ENCODE measurements at regions not wholly inside any gene's neighbourhood (a gene's known extent, or its start where the extent isn't known, plus 50 kb on each side); places are given as distances from the start of the nearest gene placed in this dataset.

GRCh38 chrX:125977851-125978250, 188.2 kb downstream of the DCAF12L2 start:
- no peak for DNase-seq (ENCODE audit: insufficient read length, low spot score, missing footprints)
- no peak overlapping the region for H3K27ac ChIP-seq (ENCODE audit: low read depth, low read length)
- H4K20me1 ChIP-seq (ENCODE audit: insufficient read depth, low read length), result no peaks in the 10 kb centered on the region
- no peaks in the 10 kb centered on the region for H3K79me2 ChIP-seq (ENCODE audit: insufficient read depth, low read length)
- H3K27me3 ChIP-seq (ENCODE audit: insufficient read depth, low read length), result no peaks in the 10 kb centered on the region
- no peak overlapping the region for H3K4me2 ChIP-seq (ENCODE audit: insufficient read depth, low read length)
- peaks cover 4% of the 10 kb centered on the region for H3K9me3 ChIP-seq (ENCODE audit: low read depth, low read length)
- H3K4me1 ChIP-seq (ENCODE audit: insufficient read depth, low read length), result no peaks in the 10 kb centered on the region
- no peak overlapping the region for H2AFZ ChIP-seq (ENCODE audit: low read length)
- no peaks in the 10 kb centered on the region for H3K36me3 ChIP-seq (ENCODE audit: insufficient read depth, low read length)
- H3K4me3 ChIP-seq (ENCODE audit: insufficient read depth, low read length), result no peak overlapping the region
- TF ChIP-seq, protein P1, sequence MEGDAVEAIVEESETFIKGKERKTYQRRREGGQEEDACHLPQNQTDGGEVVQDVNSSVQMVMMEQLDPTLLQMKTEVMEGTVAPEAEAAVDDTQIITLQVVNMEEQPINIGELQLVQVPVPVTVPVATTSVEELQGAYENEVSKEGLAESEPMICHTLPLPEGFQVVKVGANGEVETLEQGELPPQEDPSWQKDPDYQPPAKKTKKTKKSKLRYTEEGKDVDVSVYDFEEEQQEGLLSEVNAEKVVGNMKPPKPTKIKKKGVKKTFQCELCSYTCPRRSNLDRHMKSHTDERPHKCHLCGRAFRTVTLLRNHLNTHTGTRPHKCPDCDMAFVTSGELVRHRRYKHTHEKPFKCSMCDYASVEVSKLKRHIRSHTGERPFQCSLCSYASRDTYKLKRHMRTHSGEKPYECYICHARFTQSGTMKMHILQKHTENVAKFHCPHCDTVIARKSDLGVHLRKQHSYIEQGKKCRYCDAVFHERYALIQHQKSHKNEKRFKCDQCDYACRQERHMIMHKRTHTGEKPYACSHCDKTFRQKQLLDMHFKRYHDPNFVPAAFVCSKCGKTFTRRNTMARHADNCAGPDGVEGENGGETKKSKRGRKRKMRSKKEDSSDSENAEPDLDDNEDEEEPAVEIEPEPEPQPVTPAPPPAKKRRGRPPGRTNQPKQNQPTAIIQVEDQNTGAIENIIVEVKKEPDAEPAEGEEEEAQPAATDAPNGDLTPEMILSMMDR (IDR thresholded peaks at IDR 0.05; ENCODE audit: extremely low read depth, low read depth, low read length), result no peak

- Histone ChIP-seq H3K4me3 (ENCODE audit: insufficient read depth, low read length) (no peak overlapping the region), H3K4me1 (ENCODE audit: insufficient read depth, low read length) (no peaks in the 10 kb centered on the region), H3K27ac (ENCODE audit: low read depth, low read length) (no peak overlapping the region), H3K79me2 (ENCODE audit: insufficient read depth, low read length) (no peaks in the 10 kb centered on the region), H3K27me3 (ENCODE audit: insufficient read depth, low read length) (no peaks in the 10 kb centered on the region), H4K20me1 (ENCODE audit: insufficient read depth, low read length) (no peaks in the 10 kb centered on the region), H3K9me3 (ENCODE audit: low read depth, low read length) (no peaks in the 10 kb centered on the region), H3K4me2 (ENCODE audit: insufficient read depth, low read length) (no peak overlapping the region), H3K36me3 (ENCODE audit: insufficient read depth, low read length) (no peaks in the 10 kb centered on the region), H2AFZ (ENCODE audit: low read length) (no peak overlapping the region)
- no peak for DNase-seq (ENCODE audit: insufficient read length, low spot score, missing footprints)
- TF ChIP-seq, protein P1 (IDR thresholded peaks at IDR 0.05; ENCODE audit: extremely low read depth, low read depth, low read length), result peak; percentile 12
Observed at GRCh38 chrX:125998432-125998831, 167.7 kb downstream of the DCAF12L2 start.

- no peak overlapping the region for H3K27ac ChIP-seq (ENCODE audit: low read depth, low read length)
- H3K4me3 ChIP-seq (ENCODE audit: insufficient read depth, low read length), result no peak overlapping the region
- no peak for DNase-seq (ENCODE audit: insufficient read length, low spot score, missing footprints)
- H3K36me3 ChIP-seq (ENCODE audit: insufficient read depth, low read length), result no peaks in the 10 kb centered on the region
- H3K9me3 ChIP-seq (ENCODE audit: low read depth, low read length), result no peaks in the 10 kb centered on the region
- TF ChIP-seq, protein P1 (IDR thresholded peaks at IDR 0.05; ENCODE audit: extremely low read depth, low read depth, low read length), result no peak
- H3K4me1 ChIP-seq (ENCODE audit: insufficient read depth, low read length), result no peaks in the 10 kb centered on the region
- H3K4me2 ChIP-seq (ENCODE audit: insufficient read depth, low read length), result no peak overlapping the region
- no peaks in the 10 kb centered on the region for H3K79me2 ChIP-seq (ENCODE audit: insufficient read depth, low read length)
- H3K27me3 ChIP-seq (ENCODE audit: insufficient read depth, low read length), result no peaks in the 10 kb centered on the region
- H2AFZ ChIP-seq (ENCODE audit: low read length), result no peak overlapping the region
- H4K20me1 ChIP-seq (ENCODE audit: insufficient read depth, low read length), result no peaks in the 10 kb centered on the region
Observed at GRCh38 chrX:126027229-126027628, 138.9 kb downstream of the DCAF12L2 start.

GRCh38 chrX:126030021-126030420, 136.1 kb downstream of the DCAF12L2 start:
- Histone ChIP-seq H2AFZ (ENCODE audit: low read length) (no peak overlapping the region), H3K4me3 (ENCODE audit: insufficient read depth, low read length) (no peak overlapping the region), H3K4me2 (ENCODE audit: insufficient read depth, low read length) (no peak overlapping the region), H4K20me1 (ENCODE audit: insufficient read depth, low read length) (no peaks in the 10 kb centered on the region), H3K27ac (ENCODE audit: low read depth, low read length) (no peak overlapping the region), H3K9me3 (ENCODE audit: low read depth, low read length) (no peaks in the 10 kb centered on the region), H3K79me2 (ENCODE audit: insufficient read depth, low read length) (no peaks in the 10 kb centered on the region), H3K27me3 (ENCODE audit: insufficient read depth, low read length) (no peaks in the 10 kb centered on the region), H3K4me1 (ENCODE audit: insufficient read depth, low read length) (no peaks in the 10 kb centered on the region), H3K36me3 (ENCODE audit: insufficient read depth, low read length) (no peaks in the 10 kb centered on the region)
- DNase-seq (ENCODE audit: insufficient read length, low spot score, missing footprints), result no peak
- TF ChIP-seq, protein P1 (IDR thresholded peaks at IDR 0.05; ENCODE audit: extremely low read depth, low read depth, low read length), result no peak
